HG02642 (cell line): ENCODE measurements at regions not wholly inside any gene's neighbourhood (a gene's known extent, or its start where the extent isn't known, plus 50 kb on each side); places are given as distances from the start of the nearest gene placed in this dataset.
"Not testable (repeated sequence)": the region's sequence is repeated elsewhere in the genome, so short reads cannot be mapped to it uniquely, and the experiment has no call there.

Source experiments
- ATAC-seq: cut with Tn5 transposase; IDR thresholded peaks from one replicate; pipeline ENCODE4 v1.9.1; 2021; ENCODE audit warnings: mild to moderate bottlenecking; ENCODE audit not compliant: unreplicated experiment, poor library complexity

GRCh38 chr12:9380650-9381049, 172.5 kb upstream of the PZP start:
- no peak for ATAC-seq

- no peak for ATAC-seq
Measured at GRCh38 chr12:9379023-9379742, 171.0 kb upstream of the PZP start.

- ATAC-seq = no peak
Measured at GRCh38 chr12:9378430-9378835, 170.2 kb upstream of the PZP start.

- ATAC-seq = no peak
Measured at GRCh38 chr12:9372202-9372601, 164.0 kb upstream of the PZP start.

- no peak for ATAC-seq
Measured at GRCh38 chr12:9367828-9368227, 159.6 kb upstream of the PZP start.

- ATAC-seq = no peak
Measured at GRCh38 chr12:9367201-9367600, 159.0 kb upstream of the PZP start.

GRCh38 chr12:9365296-9365695, 157.1 kb upstream of the PZP start:
- ATAC-seq = no peak

- peak; percentile 90 for ATAC-seq
Measured at GRCh38 chr12:9364224-9365176, 156.3 kb upstream of the PZP start.

GRCh38 chr12:9363145-9363544, 154.9 kb upstream of the PZP start:
- ATAC-seq = no peak

GRCh38 chr12:9361879-9362326, 153.7 kb upstream of the PZP start:
- no peak for ATAC-seq

- not testable (repeated sequence) for ATAC-seq
Measured at GRCh38 chr12:9354009-9354754, 146.0 kb upstream of the PZP start.

GRCh38 chr12:9351136-9351535, 142.9 kb upstream of the PZP start:
- ATAC-seq = no peak

- no peak for ATAC-seq
Measured at GRCh38 chr12:9349888-9350885, 142.0 kb upstream of the PZP start.

GRCh38 chr12:9348906-9349518, 140.8 kb upstream of the PZP start:
- no peak for ATAC-seq

- ATAC-seq = no peak
Measured at GRCh38 chr12:9347328-9348127, 139.3 kb upstream of the PZP start.

- ATAC-seq = no peak
Measured at GRCh38 chr12:9346866-9347327, 138.7 kb upstream of the PZP start.

- no peak for ATAC-seq
Measured at GRCh38 chr12:9345171-9345570, 137.0 kb upstream of the PZP start.

- ATAC-seq = no peak
Measured at GRCh38 chr12:9344541-9344940, 136.3 kb upstream of the PZP start.
